Thyroid gland (tissue), 4 donors: ENCODE measurements at regions not wholly inside any gene's neighbourhood (a gene's known extent, or its start where the extent isn't known, plus 50 kb on each side); places are given as distances from the start of the nearest gene placed in this dataset.

ENCODE experiments used
- DNase-seq, 2 donors: peaks; one replicate each; pipeline ENCODE4 v3.0.0-alpha.2; 2019
- H3K27ac ChIP-seq, 3 donors: fragments of 200-600 bp; sonication (generic); 1 replicate in 2 of 3; 2 replicates in 1 of 3; pipeline ENCODE4 v1.5.1; 2016 to 2019; ENCODE audit warnings: mild to moderate bottlenecking in 1 of 3, moderate library complexity in 1 of 3
- H3K27me3 ChIP-seq: fragments of 200-600 bp; sonication (generic); one replicate; pipeline ENCODE4 v1.5.1; 2019
- H3K36me3 ChIP-seq, 2 donors: fragments of 200-600 bp; sonication (generic); one replicate each; pipeline ENCODE4 v1.5.1; 2016 to 2019
- H3K4me1 ChIP-seq, 2 donors: fragments of 200-600 bp; sonication (generic); one replicate each; pipeline ENCODE4 v1.5.1; 2017 to 2019
- H3K4me3 ChIP-seq, 3 donors: fragments of 200-600 bp; sonication (generic); replicated peaks in 1 of 3; 1 replicate in 2 of 3; 2 replicates in 1 of 3; pipeline ENCODE4 v1.5.1; 2016; ENCODE audit warnings: mild to moderate bottlenecking in 1 of 3
- H3K9me3 ChIP-seq: fragments of 200-600 bp; sonication (generic); one replicate; pipeline ENCODE4 v1.5.1; 2017
- CTCF ChIP-seq, 6 experiments: fragments of 200-600 bp in 3 of 6; fragments of 450-650 bp in 3 of 6; sonication (generic) in 3 of 6; IDR thresholded peaks; one replicate each; pipeline ENCODE4 v1.5.1; 2016 to 2019; ENCODE audit warnings: antibody characterized with exemption in 6 of 6, mild to moderate bottlenecking in 2 of 6, inconsistent platforms in 1 of 6, moderate library complexity in 1 of 6
- POLR2A ChIP-seq, 2 donors: fragments of 450-650 bp; IDR thresholded peaks; one replicate each; pipeline ENCODE4 v1.6.1; 2017; ENCODE audit warnings: antibody characterized with exemption in 2 of 2, mild to moderate bottlenecking in 2 of 2, moderate library complexity in 1 of 2
- WGBS, 2 donors: methylation state at CpG; one replicate each; pipeline ENCODE4 v1.1.5; 2017; 5-methylcytosine and 5-hydroxymethylcytosine counted together
- intact Hi-C: fragments of 100-400 bp; cut with DNase I; formaldehyde crosslinking; loops from one replicate; pipeline ENCODE4 v1.15.1; 2023

- no peaks in the 10 kb centered on the region for H3K36me3 ChIP-seq
- no peaks in the 10 kb centered on the region for H3K4me1 ChIP-seq
- WGBS, 2 donors, result 86 to 87% methylated on average over 16 of the region's 16 CpGs
- intact Hi-C loops, result no loop called here
- no peak for DNase-seq
- H3K9me3 ChIP-seq, result no peaks in the 10 kb centered on the region
- H3K27ac ChIP-seq, result no peak overlapping the region
- no peak overlapping the region for H3K4me3 ChIP-seq
- TF ChIP-seq CTCF (IDR thresholded peaks at IDR 0.05), result no peak
- no peak for TF ChIP-seq POLR2A (IDR thresholded peaks at IDR 0.05)
- H3K27me3 ChIP-seq, result no peaks in the 10 kb centered on the region
These were observed 1092.7 kb downstream of the BRD1 start for GRCh38 chr22:48734961-48735360.

GRCh38 chr22:48734359-48734758 is 1093.3 kb downstream of the BRD1 start:
- DNase-seq, result no peak
- Histone ChIP-seq H3K27me3 (no peaks in the 10 kb centered on the region), H3K4me1 (no peaks in the 10 kb centered on the region), H3K4me3 (no peak overlapping the region), H3K36me3 (no peaks in the 10 kb centered on the region), H3K9me3 (no peaks in the 10 kb centered on the region), H3K27ac (no peak overlapping the region)
- no peak for TF ChIP-seq POLR2A (IDR thresholded peaks at IDR 0.05)
- no peak for TF ChIP-seq CTCF (IDR thresholded peaks at IDR 0.05)
- intact Hi-C loops, result no loop called here
- 84 to 86% methylated on average over 10 of the region's 10 CpGs for WGBS, 2 donors

GRCh38 chr22:48729499-48730171 is 1098.0 kb downstream of the BRD1 start:
- WGBS, 2 donors, result 90 to 92% methylated on average over 9 of the region's 9 CpGs
- no peak overlapping the region for H3K4me3 ChIP-seq
- no peaks in the 10 kb centered on the region for H3K36me3 ChIP-seq
- TF ChIP-seq POLR2A (IDR thresholded peaks at IDR 0.05) (no peak), CTCF (IDR thresholded peaks at IDR 0.05) (no peak)
- DNase-seq, result no peak
- H3K9me3 ChIP-seq, result no peaks in the 10 kb centered on the region
- H3K27ac ChIP-seq, result no peak overlapping the region
- H3K4me1 ChIP-seq, result no peaks in the 10 kb centered on the region
- intact Hi-C loops, result no loop called here
- H3K27me3 ChIP-seq, result no peaks in the 10 kb centered on the region

- H3K27me3 ChIP-seq, result no peaks in the 10 kb centered on the region
- intact Hi-C loops, result no loop called here
- no peak for DNase-seq
- H3K4me1 ChIP-seq, result no peaks in the 10 kb centered on the region
- no peak overlapping the region for H3K4me3 ChIP-seq
- WGBS, 2 donors, result 86 to 91% methylated on average over 3 of the region's 3 CpGs
- TF ChIP-seq POLR2A (IDR thresholded peaks at IDR 0.05) (no peak), CTCF (IDR thresholded peaks at IDR 0.05) (no peak)
- H3K27ac ChIP-seq, result no peak overlapping the region
- no peaks in the 10 kb centered on the region for H3K9me3 ChIP-seq
- no peaks in the 10 kb centered on the region for H3K36me3 ChIP-seq
These were observed 1100.1 kb downstream of the BRD1 start for GRCh38 chr22:48727454-48728058.

- no peak overlapping the region for H3K4me3 ChIP-seq
- no peak overlapping the region for H3K27ac ChIP-seq
- TF ChIP-seq CTCF (IDR thresholded peaks at IDR 0.05), result no peak
- no peak for TF ChIP-seq POLR2A (IDR thresholded peaks at IDR 0.05)
- H3K27me3 ChIP-seq, result no peaks in the 10 kb centered on the region
- intact Hi-C loops, result no loop called here
- WGBS, 2 donors, result 79 to 82% methylated on average over 9 to 12 of the region's 12 CpGs
- H3K36me3 ChIP-seq, result no peaks in the 10 kb centered on the region
- H3K9me3 ChIP-seq, result no peaks in the 10 kb centered on the region
- H3K4me1 ChIP-seq, result no peaks in the 10 kb centered on the region
- DNase-seq, result no peak
These were observed 1102.8 kb downstream of the BRD1 start for GRCh38 chr22:48724899-48725298.
